Esophagus squamous epithelium (tissue), 4 donors: ENCODE measurements at regions not wholly inside any gene's neighbourhood (a gene's known extent, or its start where the extent isn't known, plus 50 kb on each side); places are given as distances from the start of the nearest gene placed in this dataset.

Experiments used
- CTCF ChIP-seq, 6 experiments: fragments of 450-650 bp in 4 of 6; fragments of 200-600 bp in 2 of 6; sonication (generic) in 2 of 6; IDR thresholded peaks; one replicate each; pipeline ENCODE4 v1.5.1; 2016 to 2019; ENCODE audit warnings: antibody characterized with exemption in 6 of 6, mild to moderate bottlenecking in 4 of 6, moderate library complexity in 4 of 6
- POLR2A ChIP-seq, 4 donors: fragments of 450-650 bp; IDR thresholded peaks; one replicate each; pipeline ENCODE4 v1.6.1; 2017; ENCODE audit warnings: antibody characterized with exemption in 4 of 4, mild to moderate bottlenecking in 4 of 4, moderate library complexity in 3 of 4

- TF ChIP-seq CTCF (IDR thresholded peaks at IDR 0.05) (no peak), POLR2A (IDR thresholded peaks at IDR 0.05) (no peak)
Observed at GRCh38 chr17:31695456-31696090, 163.5 kb downstream of the COPRS start.
